Right atrium auricular region (tissue), 2 donors: ENCODE measurements at regions not wholly inside any gene's neighbourhood (a gene's known extent, or its start where the extent isn't known, plus 50 kb on each side); places are given as distances from the start of the nearest gene placed in this dataset.
A peak's percentile ranks its signal among the peaks of the same experiment; 100 is the strongest.

Experiments used
- DNase-seq: peaks from one replicate; pipeline ENCODE4 v3.0.0-alpha.2; 2019; ENCODE audit warnings: low spot score
- H3K27ac ChIP-seq, 2 donors: fragments of 200-600 bp; sonication (generic); 1 replicate in 1 of 2; 2 replicates in 1 of 2; pipeline ENCODE4 v1.5.1; 2016 to 2019
- H3K27me3 ChIP-seq, 2 donors: fragments of 200-600 bp; sonication (generic); one replicate each; pipeline versions ENCODE4 v1.5.1 to v1.6.0; 2017 to 2019
- H3K36me3 ChIP-seq: fragments of 200-600 bp; sonication (generic); one replicate; pipeline ENCODE4 v1.5.1; 2016
- H3K4me1 ChIP-seq, 2 donors: fragments of 200-600 bp; sonication (generic); one replicate each; pipeline versions ENCODE4 v1.5.1 to v1.6.0; 2017 to 2019
- H3K4me3 ChIP-seq, 2 donors: fragments of 200-600 bp; sonication (generic); 1 replicate in 1 of 2; 2 replicates in 1 of 2; pipeline ENCODE4 v1.5.1; 2017 to 2019; ENCODE audit warnings: mild to moderate bottlenecking in 1 of 2, moderate library complexity in 1 of 2
- H3K9me3 ChIP-seq, 2 donors: fragments of 200-600 bp; sonication (generic); one replicate each; pipeline ENCODE4 v1.5.1; 2019
- CTCF ChIP-seq, 2 donors: fragments of 200-600 bp; sonication (generic); IDR thresholded peaks; one replicate each; pipeline ENCODE4 v1.5.1; 2019; ENCODE audit warnings: antibody characterized with exemption in 2 of 2

GRCh38 chr2:18154812-18155211, 276.3 kb downstream of the KCNS3 start:
- Histone ChIP-seq H3K4me3 (no peak overlapping the region), H3K9me3 (no peaks in the 10 kb centered on the region), H3K27me3 (no peaks in the 10 kb centered on the region), H3K4me1 (no peaks in the 10 kb centered on the region), H3K27ac (no peak overlapping the region), H3K36me3 (no peaks in the 10 kb centered on the region)
- no peak for DNase-seq
- no peak for TF ChIP-seq CTCF (IDR thresholded peaks at IDR 0.05)

- DNase-seq, result no peak
- Histone ChIP-seq H3K27me3 (no peaks in the 10 kb centered on the region), H3K9me3 (no peaks in the 10 kb centered on the region), H3K4me3 (no peak overlapping the region), H3K4me1 (no peaks in the 10 kb centered on the region), H3K36me3 (no peaks in the 10 kb centered on the region), H3K27ac (no peak overlapping the region)
- no peak for TF ChIP-seq CTCF (IDR thresholded peaks at IDR 0.05)
Observed at GRCh38 chr2:18154259-18154658, 275.8 kb downstream of the KCNS3 start.

- Histone ChIP-seq H3K27me3 (no peaks in the 10 kb centered on the region), H3K27ac (no peak overlapping the region), H3K4me3 (no peak overlapping the region), H3K36me3 (no peaks in the 10 kb centered on the region), H3K9me3 (no peaks in the 10 kb centered on the region), H3K4me1 (no peaks in the 10 kb centered on the region)
- no peak for TF ChIP-seq CTCF (IDR thresholded peaks at IDR 0.05)
- DNase-seq, result no peak
Observed at GRCh38 chr2:18153741-18154140, 275.3 kb downstream of the KCNS3 start.

GRCh38 chr2:18151237-18151636, 272.8 kb downstream of the KCNS3 start:
- H3K27ac ChIP-seq, result no peak overlapping the region
- no peaks in the 10 kb centered on the region for H3K36me3 ChIP-seq
- no peak for TF ChIP-seq CTCF (IDR thresholded peaks at IDR 0.05)
- no peak overlapping the region for H3K4me3 ChIP-seq
- H3K4me1 ChIP-seq, result no peaks in the 10 kb centered on the region
- no peak for DNase-seq
- H3K9me3 ChIP-seq, result no peaks in the 10 kb centered on the region
- H3K27me3 ChIP-seq, result no peaks in the 10 kb centered on the region

GRCh38 chr2:18149660-18150246, 271.3 kb downstream of the KCNS3 start:
- no peaks in the 10 kb centered on the region for H3K4me1 ChIP-seq
- no peaks in the 10 kb centered on the region for H3K9me3 ChIP-seq
- H3K27me3 ChIP-seq, result no peaks in the 10 kb centered on the region
- no peak overlapping the region for H3K27ac ChIP-seq
- H3K4me3 ChIP-seq, result no peak overlapping the region
- H3K36me3 ChIP-seq, result no peaks in the 10 kb centered on the region
- DNase-seq, result no peak
- peak; percentile 67 to 83 for TF ChIP-seq CTCF (IDR thresholded peaks at IDR 0.05)

- H3K9me3 ChIP-seq, result peaks cover 0 to 7% of the 10 kb centered on the region in 2 donors
- TF ChIP-seq CTCF (IDR thresholded peaks at IDR 0.05), result no peak
- H3K4me3 ChIP-seq, result no peak overlapping the region
- no peaks in the 10 kb centered on the region for H3K27me3 ChIP-seq
- H3K36me3 ChIP-seq, result no peaks in the 10 kb centered on the region
- no peak for DNase-seq
- H3K4me1 ChIP-seq, result no peaks in the 10 kb centered on the region
- no peak overlapping the region for H3K27ac ChIP-seq
Observed at GRCh38 chr2:18136881-18137475, 258.5 kb downstream of the KCNS3 start.
